ENCODE measurements at regions not wholly inside any gene's neighbourhood (a gene's known extent, or its start where the extent isn't known, plus 50 kb on each side); places are given as distances from the start of the nearest gene placed in this dataset.

DNA sequence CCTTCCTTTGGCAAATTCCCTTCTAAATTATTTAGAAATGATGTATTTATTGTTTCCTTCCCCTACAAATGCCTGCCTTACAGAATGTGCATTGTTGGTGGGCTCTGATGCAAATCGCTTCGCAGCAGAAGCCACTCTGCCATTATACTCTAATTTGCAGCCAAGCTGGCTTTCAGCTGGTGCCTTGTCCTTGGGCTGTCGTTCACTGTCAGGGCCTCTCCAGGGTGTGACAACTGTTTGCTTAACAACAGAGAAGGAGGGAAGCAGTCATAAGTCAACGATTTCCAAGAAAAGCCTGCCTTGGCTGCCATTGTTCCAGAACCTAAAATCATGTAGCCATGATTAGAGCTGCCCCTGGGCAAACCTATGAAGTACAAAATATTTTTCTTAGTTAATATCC, 260.1 kb upstream of the RGMB start:
- Mint-ChIP-seq H3K4me3 (ENCODE audit: unreplicated experiment) (no peak overlapping the region), H3K36me3 (ENCODE audit: insufficient read depth, unreplicated experiment) (no peaks in the 10 kb centered on the region), H3K9me3 (ENCODE audit: unreplicated experiment) (no peaks in the 10 kb centered on the region), H3K27ac (ENCODE audit: unreplicated experiment) (no peak overlapping the region), H3K4me1 (ENCODE audit: low read depth, unreplicated experiment) (no peaks in the 10 kb centered on the region), H3K27me3 (ENCODE audit: insufficient read depth, unreplicated experiment) (no peaks in the 10 kb centered on the region)
- TF ChIP-seq CTCF (IDR thresholded peaks at IDR 0.05; ENCODE audit: insufficient read depth in 1 of 2, low read depth in 1 of 2, low read length in 1 of 2, severe bottlenecking in 1 of 2, unreplicated experiment in 1 of 2), result no peak
- Histone ChIP-seq H3K4me1 (no peaks in the 10 kb centered on the region), H3K4me3 (ENCODE audit: low read depth, low read length) (no peak overlapping the region), H3K36me3 (ENCODE audit: control insufficient read depth, insufficient read depth, low read length) (no peaks in the 10 kb centered on the region), H3K9me3 (no peaks in the 10 kb centered on the region), H3K27me3 (replicated peaks; ENCODE audit: control insufficient read depth, insufficient read depth, low read length) (no peaks in the 10 kb centered on the region)
- intact Hi-C loops (cut with micrococcal nuclease; ENCODE audit: unreplicated experiment), result no loop called here
- ChIA-PET CTCF (no interaction called here), POLR2A (no interaction called here)
- no TSS peak for BruUV-seq (replicated peaks)
- DNase-seq, result no peak

- H3K4me3 ChIP-seq (ENCODE audit: low read depth, low read length), result no peak overlapping the region
Measured at GRCh38 chr5:98514215-98514614, 259.2 kb upstream of the RGMB start.

GRCh38 chr5:98516701-98517100, 256.8 kb upstream of the RGMB start:
- no TSS peak for BruUV-seq (replicated peaks)
- no peak overlapping the region for H3K4me3 Mint-ChIP-seq (ENCODE audit: unreplicated experiment)

More at GRCh38 chr5:98514215-98514614, 259.2 kb upstream of the RGMB start:
- Histone ChIP-seq H3K27me3 (replicated peaks; ENCODE audit: control insufficient read depth, insufficient read depth, low read length) (no peaks in the 10 kb centered on the region), H3K36me3 (ENCODE audit: control insufficient read depth, insufficient read depth, low read length) (no peaks in the 10 kb centered on the region), H3K9me3 (no peaks in the 10 kb centered on the region), H3K4me1 (no peaks in the 10 kb centered on the region)
- Mint-ChIP-seq H3K27ac (ENCODE audit: unreplicated experiment) (no peak overlapping the region), H3K9me3 (ENCODE audit: unreplicated experiment) (no peaks in the 10 kb centered on the region), H3K4me3 (ENCODE audit: unreplicated experiment) (no peak overlapping the region), H3K27me3 (ENCODE audit: insufficient read depth, unreplicated experiment) (no peaks in the 10 kb centered on the region), H3K4me1 (ENCODE audit: low read depth, unreplicated experiment) (no peaks in the 10 kb centered on the region), H3K36me3 (ENCODE audit: insufficient read depth, unreplicated experiment) (no peaks in the 10 kb centered on the region)
- TF ChIP-seq CTCF (IDR thresholded peaks at IDR 0.05; ENCODE audit: insufficient read depth in 1 of 2, low read depth in 1 of 2, low read length in 1 of 2, severe bottlenecking in 1 of 2, unreplicated experiment in 1 of 2), result no peak
- intact Hi-C loops (cut with micrococcal nuclease; ENCODE audit: unreplicated experiment), result no loop called here
- no peak for DNase-seq
- ChIA-PET CTCF (no interaction called here), POLR2A (no interaction called here)
- no TSS peak for BruUV-seq (replicated peaks)

More at GRCh38 chr5:98516701-98517100, 256.8 kb upstream of the RGMB start:
- no peaks in the 10 kb centered on the region for H3K36me3 ChIP-seq (ENCODE audit: control insufficient read depth, insufficient read depth, low read length)
- H3K27me3 Mint-ChIP-seq (ENCODE audit: insufficient read depth, unreplicated experiment), result no peaks in the 10 kb centered on the region
- ChIA-PET CTCF (no interaction called here), POLR2A (no interaction called here)
- H3K9me3 ChIP-seq, result no peaks in the 10 kb centered on the region
- no peak for DNase-seq
- H3K27me3 ChIP-seq (replicated peaks; ENCODE audit: control insufficient read depth, insufficient read depth, low read length), result no peaks in the 10 kb centered on the region
- no peak overlapping the region for H3K27ac Mint-ChIP-seq (ENCODE audit: unreplicated experiment)
- no peak for TF ChIP-seq CTCF (IDR thresholded peaks at IDR 0.05; ENCODE audit: insufficient read depth in 1 of 2, low read depth in 1 of 2, low read length in 1 of 2, severe bottlenecking in 1 of 2, unreplicated experiment in 1 of 2)
- intact Hi-C loops (cut with micrococcal nuclease; ENCODE audit: unreplicated experiment), result no loop called here
- no peaks in the 10 kb centered on the region for H3K36me3 Mint-ChIP-seq (ENCODE audit: insufficient read depth, unreplicated experiment)
- no peaks in the 10 kb centered on the region for H3K4me1 ChIP-seq
- H3K4me1 Mint-ChIP-seq (ENCODE audit: low read depth, unreplicated experiment), result peaks cover 5% of the 10 kb centered on the region
- H3K4me3 ChIP-seq (ENCODE audit: low read depth, low read length), result no peak overlapping the region
- H3K9me3 Mint-ChIP-seq (ENCODE audit: unreplicated experiment), result no peaks in the 10 kb centered on the region
